GM19455 (cell line): ENCODE measurements at regions not wholly inside any gene's neighbourhood (a gene's known extent, or its start where the extent isn't known, plus 50 kb on each side); places are given as distances from the start of the nearest gene placed in this dataset.

Experiments used
- ATAC-seq: cut with Tn5 transposase; IDR thresholded peaks from one replicate; pipeline ENCODE4 v1.9.1; 2021; ENCODE audit not compliant: unreplicated experiment

GRCh38 chr5:36355516-36355915, 53.8 kb upstream of the RANBP3L start:
- no peak for ATAC-seq

GRCh38 chr5:36356915-36357314, 55.2 kb upstream of the RANBP3L start:
- ATAC-seq = no peak

- no peak for ATAC-seq
Measured at GRCh38 chr5:36357391-36357975, 55.8 kb upstream of the RANBP3L start.

GRCh38 chr5:36359267-36359666, 57.6 kb upstream of the RANBP3L start:
- no peak for ATAC-seq

- ATAC-seq = no peak
Measured at GRCh38 chr5:36360307-36360706, 58.6 kb upstream of the RANBP3L start.

GRCh38 chr5:36363101-36363500, 61.4 kb upstream of the RANBP3L start:
- no peak for ATAC-seq

GRCh38 chr5:36363744-36364143, 62.0 kb upstream of the RANBP3L start:
- ATAC-seq = no peak

- no peak for ATAC-seq
Measured at GRCh38 chr5:36364473-36364872, 62.8 kb upstream of the RANBP3L start.

- ATAC-seq = no peak
Measured at GRCh38 chr5:36365896-36366295, 64.2 kb upstream of the RANBP3L start.

- no peak for ATAC-seq
Measured at GRCh38 chr5:36366883-36367282, 65.2 kb upstream of the RANBP3L start.

- ATAC-seq = no peak
Measured at GRCh38 chr5:36367524-36367923, 65.8 kb upstream of the RANBP3L start.

- ATAC-seq = no peak
Measured at GRCh38 chr5:36369219-36369690, 67.6 kb upstream of the RANBP3L start.

GRCh38 chr5:36370073-36370472, 68.4 kb upstream of the RANBP3L start:
- no peak for ATAC-seq

GRCh38 chr5:36371366-36371765, 69.7 kb upstream of the RANBP3L start:
- no peak for ATAC-seq

GRCh38 chr5:36373527-36374086, 71.9 kb upstream of the RANBP3L start:
- ATAC-seq = no peak

GRCh38 chr5:36374266-36374862, 72.7 kb upstream of the RANBP3L start:
- no peak for ATAC-seq

- no peak for ATAC-seq
Measured at GRCh38 chr5:36377192-36377591, 75.5 kb upstream of the RANBP3L start.

GRCh38 chr5:36378551-36378950, 76.8 kb upstream of the RANBP3L start:
- ATAC-seq = no peak

- no peak for ATAC-seq
Measured at GRCh38 chr5:36382890-36383289, 81.2 kb upstream of the RANBP3L start.

- ATAC-seq = no peak
Measured at GRCh38 chr5:36383942-36384341, 82.2 kb upstream of the RANBP3L start.

GRCh38 chr5:36384845-36385244, 83.1 kb upstream of the RANBP3L start:
- ATAC-seq = no peak

- ATAC-seq = no peak
Measured at GRCh38 chr5:36385495-36385894, 83.8 kb upstream of the RANBP3L start.

- ATAC-seq = no peak
Measured at GRCh38 chr5:36388288-36388687, 86.6 kb upstream of the RANBP3L start.
